ENCODE measurements at regions not wholly inside any gene's neighbourhood (a gene's known extent, or its start where the extent isn't known, plus 50 kb on each side); places are given as distances from the start of the nearest gene placed in this dataset.
A peak's percentile ranks its signal among the peaks of the same experiment; 100 is the strongest.
"Not testable (repeated sequence)": the region's sequence is repeated elsewhere in the genome, so short reads cannot be mapped to it uniquely, and the experiment has no call there.

GRCh38 chr5:88666761-88667495 lies 216.1 kb downstream of the MEF2C start:
- no peak for DNase-seq

DNA sequence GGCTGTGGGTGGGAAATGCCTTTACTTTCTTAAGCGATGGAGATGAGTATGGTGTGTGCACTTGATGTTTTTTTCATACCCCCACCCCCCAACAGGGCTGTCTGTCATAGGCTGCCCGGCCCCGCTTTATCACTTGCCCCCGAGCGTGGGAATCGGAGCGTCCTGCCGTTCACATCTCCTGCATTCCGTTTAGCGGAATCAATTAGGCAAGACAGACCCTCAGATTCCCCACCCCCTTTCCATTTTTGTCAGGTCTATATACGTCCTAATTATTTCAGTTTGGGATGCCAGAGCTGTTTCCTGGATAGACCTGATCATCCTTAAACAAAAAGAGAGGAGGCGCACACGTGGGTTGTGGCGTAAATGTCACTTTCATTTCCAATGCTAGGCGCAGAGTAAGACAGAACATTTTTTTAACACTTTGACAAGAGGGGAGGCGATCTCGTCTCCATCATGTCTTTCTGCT lies 217.2 kb downstream of the MEF2C start:
- DNase-seq, result no peak

DNA sequence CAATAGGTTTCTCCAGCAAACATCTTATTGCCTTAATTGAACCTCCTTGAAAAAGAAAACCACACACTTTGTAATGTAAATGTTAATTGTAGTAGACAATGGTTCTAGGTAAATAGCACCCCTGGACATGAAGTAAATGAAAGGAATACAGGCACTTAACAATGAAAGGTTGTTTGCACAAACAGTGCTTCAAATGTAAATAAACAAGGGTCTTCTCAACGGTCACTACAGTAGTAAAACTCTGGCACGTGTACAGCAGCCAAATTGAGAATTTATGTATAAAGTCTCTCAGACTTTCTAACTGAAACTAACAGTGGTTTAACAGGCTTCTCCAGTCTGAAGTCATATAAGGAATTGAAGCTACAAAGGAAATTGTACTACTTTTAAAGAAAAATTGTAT lies 218.3 kb downstream of the MEF2C start:
- no peak for DNase-seq

GRCh38 chr5:88663793-88664216 lies 219.2 kb downstream of the MEF2C start:
- no peak for DNase-seq

- no peak for DNase-seq
Observed at GRCh38 chr5:88662846-88663245, 220.1 kb downstream of the MEF2C start.

DNA sequence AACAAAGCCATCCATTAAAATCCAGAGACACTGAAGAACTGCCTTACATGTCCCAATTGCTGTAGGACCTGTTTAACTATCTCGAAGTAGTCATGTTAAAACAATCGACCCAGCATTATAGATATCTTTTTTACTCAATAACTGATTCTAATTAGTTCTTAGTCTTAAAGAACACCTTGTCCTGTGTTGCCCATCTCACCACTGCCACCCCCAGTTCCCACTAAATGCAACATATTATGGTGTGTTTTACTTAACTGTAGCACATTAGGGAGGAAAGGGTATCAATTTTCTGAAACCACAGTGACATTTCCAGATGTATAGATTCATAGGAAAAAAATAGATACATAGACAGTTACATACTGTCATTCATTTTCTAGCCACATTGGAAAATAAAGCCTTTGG lies 221.2 kb downstream of the MEF2C start:
- no peak for DNase-seq

DNA sequence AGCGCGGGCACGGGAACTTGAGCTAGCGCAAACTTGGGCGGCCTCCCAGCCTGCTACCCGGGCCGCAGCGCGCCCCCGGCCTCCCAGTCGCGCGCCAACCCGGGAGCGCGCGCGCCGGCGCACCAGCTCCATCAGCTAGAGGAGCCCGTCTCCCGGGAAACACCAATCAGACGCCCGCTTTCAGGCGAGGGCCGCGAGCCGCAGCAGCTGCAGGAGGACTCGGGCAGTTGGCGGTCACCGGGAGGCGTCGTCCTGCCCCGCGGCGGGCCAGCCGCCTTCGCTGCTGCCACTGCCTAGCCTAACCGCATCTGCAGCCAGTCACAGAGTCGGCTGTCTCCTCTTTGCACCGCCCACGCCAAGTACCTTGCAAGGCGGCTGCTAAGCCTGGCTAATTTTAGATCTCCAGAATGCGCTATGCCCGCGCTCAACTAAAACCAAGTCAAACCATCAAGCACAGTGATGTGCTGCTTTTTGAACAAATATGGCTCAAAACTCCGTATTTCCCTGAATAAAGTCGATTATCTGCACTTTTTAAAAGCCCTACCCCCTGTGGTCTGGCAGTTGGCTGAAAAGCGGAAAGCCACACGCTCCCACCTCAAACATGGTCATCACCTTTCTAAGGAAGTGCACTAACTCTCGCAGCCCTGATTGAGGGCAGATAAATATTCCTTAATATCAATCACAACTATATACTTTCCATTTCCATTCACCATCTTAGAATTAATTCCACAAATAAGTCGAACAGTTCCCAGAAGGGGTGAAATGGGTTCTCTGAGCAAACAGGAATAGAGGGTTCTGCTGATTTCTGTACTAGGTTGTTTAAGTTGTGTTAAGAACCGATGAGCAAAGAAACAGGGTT lies 221.8 kb downstream of the MEF2C start:
- peak; percentile 67 for DNase-seq

DNA sequence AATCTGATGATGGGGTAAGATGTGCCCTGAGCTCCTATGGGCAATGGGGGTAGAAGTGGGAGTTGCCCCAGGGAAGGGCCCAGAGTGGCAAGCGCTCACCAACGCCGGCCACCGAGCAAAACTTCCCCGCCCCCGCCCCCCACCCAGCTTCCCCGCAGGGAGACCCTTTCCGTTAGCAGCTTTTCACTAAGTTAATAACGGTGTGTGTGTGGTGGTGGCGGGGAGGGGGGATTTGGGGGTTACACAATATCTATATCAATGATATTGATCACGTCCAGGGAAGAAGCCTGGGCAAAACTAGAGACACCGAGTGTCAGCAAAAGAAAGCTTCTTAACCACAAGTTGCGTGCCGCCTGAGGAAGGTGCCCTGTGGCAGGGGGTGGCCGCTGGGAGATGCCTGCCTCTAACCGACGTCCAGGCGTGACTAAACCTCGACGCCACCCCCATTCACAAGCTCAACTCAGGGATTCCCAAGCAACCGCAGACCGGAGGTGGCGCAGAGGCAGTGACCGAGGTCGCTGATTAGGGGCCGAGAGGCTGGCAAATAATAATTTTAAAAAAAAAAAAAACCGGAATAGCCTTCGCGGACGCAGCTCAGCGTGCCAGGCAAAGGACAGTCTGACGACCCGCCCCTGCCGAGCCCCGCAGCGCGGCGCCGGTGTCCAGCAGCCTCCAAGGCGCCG lies 222.6 kb downstream of the MEF2C start:
- no peak for DNase-seq

DNA sequence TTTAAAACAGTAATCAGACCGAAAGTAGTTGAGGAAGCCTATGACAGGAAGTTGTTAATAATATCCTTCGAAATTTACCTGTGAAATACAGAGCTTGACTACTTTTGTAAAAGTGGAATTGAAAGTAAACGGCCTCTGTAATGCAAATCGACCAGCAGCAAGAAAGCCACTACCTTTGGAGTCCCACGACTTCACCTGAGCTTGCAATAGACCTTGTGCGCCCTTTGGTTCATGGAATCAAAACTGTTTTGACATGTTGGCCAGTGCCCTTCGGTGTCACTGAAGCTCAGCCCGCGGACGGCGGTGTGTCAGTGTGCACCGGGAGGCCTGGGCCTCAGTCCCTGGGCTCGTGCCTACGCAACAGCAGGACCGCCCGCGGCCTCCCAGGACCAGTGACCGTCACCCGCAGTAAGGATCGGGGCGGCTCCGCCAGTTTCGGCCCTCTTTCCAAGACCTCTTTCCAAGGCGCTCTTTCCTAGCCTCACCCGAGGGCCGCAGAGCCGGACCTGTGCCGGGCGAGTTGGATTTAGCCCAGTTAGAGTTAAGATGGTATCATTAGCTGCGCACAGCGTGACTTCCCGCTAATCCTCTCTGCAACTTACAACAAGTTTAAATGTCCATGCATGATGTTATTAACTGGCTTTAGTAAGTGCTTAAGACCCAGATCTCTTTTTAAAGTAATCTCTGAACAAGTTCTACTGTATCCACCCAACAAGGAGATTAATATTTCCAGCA lies 223.3 kb downstream of the MEF2C start:
- no peak for DNase-seq

- DNase-seq, result no peak
Observed at GRCh38 chr5:88658886-88659285, 224.1 kb downstream of the MEF2C start.

DNA sequence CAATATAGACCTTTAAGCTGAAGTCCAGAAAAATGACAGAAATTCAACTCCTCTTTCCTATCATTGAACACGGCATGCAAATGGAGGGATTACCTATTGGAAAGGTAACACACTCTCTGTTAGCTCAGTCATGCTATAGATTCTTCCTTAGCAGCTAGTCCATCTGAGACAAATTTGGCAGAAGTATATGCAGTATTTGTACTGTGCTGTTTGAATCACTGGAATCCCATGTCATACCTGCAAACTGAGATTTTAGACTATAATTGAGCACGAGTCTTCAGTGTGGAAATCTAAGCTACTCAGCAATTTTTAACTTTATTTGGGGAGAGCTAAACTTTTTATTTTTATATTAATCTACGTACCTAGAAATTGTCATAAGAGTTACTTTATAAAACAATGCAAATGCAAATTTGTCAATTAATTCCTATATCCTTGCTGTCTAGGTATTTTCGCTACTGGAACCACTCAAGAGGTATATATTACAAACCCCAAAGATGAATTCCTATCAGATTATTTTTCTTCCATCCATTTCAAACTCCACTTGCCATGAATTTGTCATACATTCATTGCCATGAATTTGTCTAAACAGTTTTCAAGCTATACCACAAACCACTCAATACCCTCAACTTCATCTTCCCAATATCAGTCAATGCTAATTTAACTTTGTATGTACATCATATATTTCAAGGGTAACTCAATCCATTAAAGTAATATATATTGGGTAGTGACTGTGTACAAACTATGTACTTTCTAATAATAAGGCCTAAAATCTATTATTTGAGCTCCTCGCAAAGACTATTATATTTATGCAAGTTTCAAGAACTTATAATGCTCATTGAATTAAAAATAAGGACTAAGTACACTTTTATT lies 224.8 kb downstream of the MEF2C start:
- no peak for DNase-seq

DNA sequence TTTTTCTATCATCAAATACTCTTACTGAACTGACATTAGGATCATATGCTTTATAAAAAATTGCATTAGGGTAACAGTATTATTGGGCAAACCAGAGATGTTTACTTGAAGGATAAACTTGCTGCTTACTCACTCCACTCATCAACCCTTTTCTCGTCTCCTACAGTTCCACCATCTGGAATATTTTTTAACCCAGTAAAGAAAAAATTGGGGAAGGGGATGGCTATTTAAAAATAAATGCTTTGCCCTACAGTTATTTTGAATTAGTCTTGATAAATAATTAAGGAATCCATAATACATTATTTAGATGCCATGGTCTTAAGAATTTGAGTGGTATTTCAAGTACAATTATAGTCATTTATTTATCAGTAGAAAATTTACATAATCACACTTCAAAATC lies 225.8 kb downstream of the MEF2C start:
- DNase-seq, result no peak

GRCh38 chr5:88656221-88656950 lies 226.6 kb downstream of the MEF2C start:
- no peak for DNase-seq

DNA sequence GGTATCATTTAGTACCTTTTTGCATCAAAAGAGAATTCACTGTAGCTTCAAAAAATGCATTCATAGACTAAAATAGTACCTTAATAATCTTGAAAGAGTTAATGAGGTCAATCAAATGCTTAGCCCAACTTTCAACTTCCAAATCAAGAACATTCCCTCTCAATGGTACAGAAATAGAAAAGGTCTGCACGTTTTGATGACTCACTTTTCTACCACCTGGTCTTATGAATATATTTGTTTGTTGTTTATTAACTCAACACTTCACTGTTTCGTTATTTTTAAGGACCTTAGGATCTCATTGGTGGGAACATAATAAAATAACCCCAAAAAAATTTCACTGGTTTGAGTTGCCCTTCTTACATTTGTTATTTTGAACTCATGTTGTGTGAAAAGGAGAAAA lies 229.5 kb downstream of the MEF2C start:
- DNase-seq, result no peak

GRCh38 chr5:88647901-88648300 lies 235.1 kb downstream of the MEF2C start:
- DNase-seq, result no peak

- DNase-seq, result no peak
Observed at GRCh38 chr5:88646866-88647265, 236.1 kb downstream of the MEF2C start.

GRCh38 chr5:88644676-88645075 lies 238.3 kb downstream of the MEF2C start:
- DNase-seq, result no peak

- DNase-seq, result no peak
Observed at GRCh38 chr5:88643315-88643714, 239.7 kb downstream of the MEF2C start.

DNA sequence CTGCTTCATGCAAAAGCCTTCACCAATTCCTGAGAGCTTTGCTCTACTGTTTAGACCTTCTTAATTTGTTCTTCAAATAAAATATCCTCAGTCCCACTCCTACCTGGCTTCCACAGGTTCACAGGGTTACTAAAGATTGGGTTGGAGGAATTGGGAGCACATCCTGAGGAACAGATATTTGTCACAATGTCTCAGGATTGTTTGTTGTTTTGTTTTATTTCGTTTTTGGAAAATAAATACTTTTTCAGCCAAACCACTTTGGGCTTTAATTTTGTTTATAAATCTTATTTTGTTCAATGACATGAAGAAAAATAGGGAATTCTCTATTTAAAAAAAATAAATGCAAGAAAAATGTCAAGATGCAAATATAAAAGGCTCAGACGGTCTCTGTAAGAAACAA lies 249.0 kb downstream of the MEF2C start:
- DNase-seq, result no peak

DNA sequence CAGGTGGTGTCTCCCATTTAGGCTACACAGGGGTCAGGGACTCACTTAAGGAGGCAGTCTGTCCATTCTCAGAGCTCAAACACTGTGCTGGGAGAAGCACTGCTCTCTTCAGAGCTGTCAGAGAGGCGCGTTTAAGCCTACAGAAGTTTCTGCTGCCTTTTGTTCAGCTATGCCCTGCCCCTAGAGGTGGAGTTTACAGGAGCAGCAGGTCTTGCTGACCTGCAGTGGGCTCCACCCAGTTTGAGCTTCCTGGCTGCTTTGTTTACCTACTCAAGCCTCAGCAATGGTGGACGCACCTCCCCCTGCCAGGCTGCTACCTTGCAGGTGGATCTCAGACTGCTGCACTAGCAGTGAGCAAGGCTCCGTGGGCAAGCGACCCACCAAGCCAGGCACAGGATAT lies 260.1 kb downstream of the MEF2C start:
- not testable (repeated sequence) for DNase-seq

DNA sequence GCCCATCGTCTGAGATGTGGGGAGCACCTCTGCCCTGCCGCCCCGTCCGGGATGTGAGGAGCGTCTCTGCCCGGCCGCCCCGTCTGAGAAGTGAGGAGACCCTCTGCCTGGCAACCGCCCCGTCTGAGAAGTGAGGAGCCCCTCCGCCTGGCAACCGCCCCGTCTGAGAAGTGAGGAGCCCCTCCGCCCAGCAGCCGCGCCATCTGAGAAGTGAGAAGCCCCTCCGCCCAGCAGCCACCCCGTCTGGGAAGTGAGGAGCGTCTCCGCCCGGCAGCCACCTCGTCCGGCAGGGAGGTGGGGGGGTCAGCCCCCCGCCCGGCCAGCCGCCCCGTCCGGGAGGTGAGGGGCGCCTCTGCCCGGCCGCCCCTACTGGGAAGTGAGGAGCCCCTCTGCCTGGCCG lies 267.2 kb downstream of the MEF2C start:
- not testable (repeated sequence) for DNase-seq

Data from activated effector memory CD4-positive, alpha-beta T cell treated with anti-CD3 and anti-CD28 coated beads, Interleukin-2, amount 50 U/mL, for 16 hours (primary cell).